ENCODE measurements at regions not wholly inside any gene's neighbourhood (a gene's known extent, or its start where the extent isn't known, plus 50 kb on each side); places are given as distances from the start of the nearest gene placed in this dataset.

DNA sequence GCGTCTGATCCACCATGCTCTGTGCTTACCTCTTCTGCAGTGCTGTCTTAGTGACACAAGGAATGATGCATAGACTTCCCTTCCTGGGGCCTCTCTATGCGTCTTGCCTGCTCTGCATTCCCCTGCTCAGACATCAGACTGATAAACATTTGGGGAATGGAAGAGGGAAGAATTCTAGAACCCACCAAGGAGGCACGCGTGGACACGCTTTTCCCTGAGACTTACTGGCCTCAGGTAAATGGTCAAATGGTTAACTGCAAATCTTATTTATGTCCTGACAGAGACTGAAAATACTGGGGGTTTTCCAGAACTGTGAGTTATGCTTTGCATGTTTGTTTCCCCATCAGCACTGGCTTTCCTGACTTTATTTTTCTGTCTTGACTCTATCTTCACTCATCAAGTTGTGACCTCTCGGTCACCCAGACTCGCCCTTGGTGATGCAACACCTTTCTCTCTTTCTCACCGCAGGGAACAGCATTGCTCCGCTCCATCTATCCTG is 285.9 kb upstream of the FZD8 start:
- no peaks in the 10 kb centered on the region for H3K79me2 ChIP-seq (ENCODE audit: insufficient read depth, low read length)
- H3K9me3 ChIP-seq (ENCODE audit: low read depth, low read length), result no peaks in the 10 kb centered on the region
- TF ChIP-seq, protein P1, sequence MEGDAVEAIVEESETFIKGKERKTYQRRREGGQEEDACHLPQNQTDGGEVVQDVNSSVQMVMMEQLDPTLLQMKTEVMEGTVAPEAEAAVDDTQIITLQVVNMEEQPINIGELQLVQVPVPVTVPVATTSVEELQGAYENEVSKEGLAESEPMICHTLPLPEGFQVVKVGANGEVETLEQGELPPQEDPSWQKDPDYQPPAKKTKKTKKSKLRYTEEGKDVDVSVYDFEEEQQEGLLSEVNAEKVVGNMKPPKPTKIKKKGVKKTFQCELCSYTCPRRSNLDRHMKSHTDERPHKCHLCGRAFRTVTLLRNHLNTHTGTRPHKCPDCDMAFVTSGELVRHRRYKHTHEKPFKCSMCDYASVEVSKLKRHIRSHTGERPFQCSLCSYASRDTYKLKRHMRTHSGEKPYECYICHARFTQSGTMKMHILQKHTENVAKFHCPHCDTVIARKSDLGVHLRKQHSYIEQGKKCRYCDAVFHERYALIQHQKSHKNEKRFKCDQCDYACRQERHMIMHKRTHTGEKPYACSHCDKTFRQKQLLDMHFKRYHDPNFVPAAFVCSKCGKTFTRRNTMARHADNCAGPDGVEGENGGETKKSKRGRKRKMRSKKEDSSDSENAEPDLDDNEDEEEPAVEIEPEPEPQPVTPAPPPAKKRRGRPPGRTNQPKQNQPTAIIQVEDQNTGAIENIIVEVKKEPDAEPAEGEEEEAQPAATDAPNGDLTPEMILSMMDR (IDR thresholded peaks at IDR 0.05; ENCODE audit: extremely low read depth, low read depth, low read length), result no peak
- no peak for DNase-seq (ENCODE audit: insufficient read length, low spot score, missing footprints)
- no peak overlapping the region for H3K4me3 ChIP-seq (ENCODE audit: insufficient read depth, low read length)
- no peak overlapping the region for H3K4me2 ChIP-seq (ENCODE audit: insufficient read depth, low read length)
- H3K27ac ChIP-seq (ENCODE audit: low read depth, low read length), result no peak overlapping the region
- no peak overlapping the region for H2AFZ ChIP-seq (ENCODE audit: low read length)
- H4K20me1 ChIP-seq (ENCODE audit: insufficient read depth, low read length), result no peaks in the 10 kb centered on the region
- no peaks in the 10 kb centered on the region for H3K4me1 ChIP-seq (ENCODE audit: insufficient read depth, low read length)
- no peaks in the 10 kb centered on the region for H3K36me3 ChIP-seq (ENCODE audit: insufficient read depth, low read length)
- H3K27me3 ChIP-seq (ENCODE audit: insufficient read depth, low read length), result no peaks in the 10 kb centered on the region

DNA sequence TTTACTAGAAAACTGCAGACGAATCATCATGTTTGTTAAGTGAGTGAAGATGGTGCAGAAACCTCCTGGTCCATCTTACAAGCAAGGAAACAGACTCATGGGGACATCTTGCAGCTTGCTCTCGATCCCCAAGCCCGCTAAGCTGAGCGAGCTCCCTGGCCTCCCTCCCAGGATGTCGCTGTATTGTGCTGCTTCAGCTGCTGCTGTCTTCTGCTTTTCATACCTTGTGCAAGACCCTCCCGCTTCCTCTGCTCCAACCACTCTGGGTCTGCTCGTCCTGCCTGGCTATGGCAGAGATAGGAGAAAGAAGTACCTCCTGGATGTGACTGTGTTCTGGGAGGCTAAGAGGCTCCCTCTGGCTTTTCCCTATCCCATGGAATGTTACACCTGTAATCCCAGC is 285.2 kb upstream of the FZD8 start:
- Histone ChIP-seq H3K4me2 (ENCODE audit: insufficient read depth, low read length) (no peak overlapping the region), H3K79me2 (ENCODE audit: insufficient read depth, low read length) (no peaks in the 10 kb centered on the region), H3K27me3 (ENCODE audit: insufficient read depth, low read length) (no peaks in the 10 kb centered on the region), H3K27ac (ENCODE audit: low read depth, low read length) (no peak overlapping the region), H2AFZ (ENCODE audit: low read length) (no peak overlapping the region), H4K20me1 (ENCODE audit: insufficient read depth, low read length) (no peaks in the 10 kb centered on the region), H3K9me3 (ENCODE audit: low read depth, low read length) (no peaks in the 10 kb centered on the region), H3K36me3 (ENCODE audit: insufficient read depth, low read length) (no peaks in the 10 kb centered on the region), H3K4me3 (ENCODE audit: insufficient read depth, low read length) (no peak overlapping the region), H3K4me1 (ENCODE audit: insufficient read depth, low read length) (no peaks in the 10 kb centered on the region)
- TF ChIP-seq, protein P1 (IDR thresholded peaks at IDR 0.05; ENCODE audit: extremely low read depth, low read depth, low read length), result no peak
- no peak for DNase-seq (ENCODE audit: insufficient read length, low spot score, missing footprints)

DNA sequence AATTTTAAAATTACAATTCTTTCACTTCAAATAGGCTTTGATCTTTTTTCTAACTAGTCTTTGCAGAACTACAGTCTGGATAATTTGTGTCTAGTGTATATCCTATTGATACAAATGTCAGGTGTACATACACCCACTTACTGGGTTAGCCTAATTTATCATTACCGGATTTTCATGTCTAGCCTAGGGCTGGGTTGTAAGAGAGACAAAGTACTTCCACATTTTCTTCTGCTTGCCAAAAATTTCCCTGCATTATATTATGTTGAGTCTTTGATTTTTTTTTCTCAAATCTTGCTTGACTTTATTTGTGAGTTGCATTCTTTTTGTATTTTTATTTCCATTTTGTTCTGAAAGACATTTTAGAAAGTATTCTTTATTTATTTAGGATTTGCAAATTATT is 284.8 kb upstream of the FZD8 start:
- no peaks in the 10 kb centered on the region for H3K4me1 ChIP-seq (ENCODE audit: insufficient read depth, low read length)
- DNase-seq (ENCODE audit: insufficient read length, low spot score, missing footprints), result no peak
- no peaks in the 10 kb centered on the region for H3K79me2 ChIP-seq (ENCODE audit: insufficient read depth, low read length)
- H4K20me1 ChIP-seq (ENCODE audit: insufficient read depth, low read length), result no peaks in the 10 kb centered on the region
- H3K4me2 ChIP-seq (ENCODE audit: insufficient read depth, low read length), result no peak overlapping the region
- H3K36me3 ChIP-seq (ENCODE audit: insufficient read depth, low read length), result no peaks in the 10 kb centered on the region
- no peaks in the 10 kb centered on the region for H3K9me3 ChIP-seq (ENCODE audit: low read depth, low read length)
- no peak overlapping the region for H3K27ac ChIP-seq (ENCODE audit: low read depth, low read length)
- TF ChIP-seq, protein P1 (IDR thresholded peaks at IDR 0.05; ENCODE audit: extremely low read depth, low read depth, low read length), result no peak
- no peak overlapping the region for H2AFZ ChIP-seq (ENCODE audit: low read length)
- H3K27me3 ChIP-seq (ENCODE audit: insufficient read depth, low read length), result no peaks in the 10 kb centered on the region
- H3K4me3 ChIP-seq (ENCODE audit: insufficient read depth, low read length), result no peak overlapping the region

DNA sequence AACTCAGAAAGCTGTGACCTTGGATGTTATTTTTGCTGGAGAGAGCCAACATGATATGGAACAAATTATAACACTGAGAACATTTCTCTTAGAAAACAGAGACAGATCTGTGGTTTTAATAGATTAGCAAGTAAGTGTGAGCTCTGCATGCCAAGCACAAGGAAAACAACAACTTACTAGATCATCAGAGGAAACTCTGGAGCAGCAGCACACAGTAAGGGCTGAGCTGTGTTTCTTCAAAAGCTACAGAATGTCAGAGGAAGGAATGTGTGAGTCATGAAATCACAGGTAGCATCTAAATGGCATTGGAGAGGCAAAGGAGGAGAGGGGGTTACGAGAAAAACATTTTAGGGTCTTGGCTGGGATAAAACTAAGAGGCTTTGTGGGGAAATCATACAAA is 283.4 kb upstream of the FZD8 start:
- H2AFZ ChIP-seq (ENCODE audit: low read length), result no peak overlapping the region
- H3K36me3 ChIP-seq (ENCODE audit: insufficient read depth, low read length), result no peaks in the 10 kb centered on the region
- no peak overlapping the region for H3K4me2 ChIP-seq (ENCODE audit: insufficient read depth, low read length)
- TF ChIP-seq, protein P1 (IDR thresholded peaks at IDR 0.05; ENCODE audit: extremely low read depth, low read depth, low read length), result no peak
- no peak overlapping the region for H3K4me3 ChIP-seq (ENCODE audit: insufficient read depth, low read length)
- H3K27me3 ChIP-seq (ENCODE audit: insufficient read depth, low read length), result no peaks in the 10 kb centered on the region
- no peak overlapping the region for H3K27ac ChIP-seq (ENCODE audit: low read depth, low read length)
- H4K20me1 ChIP-seq (ENCODE audit: insufficient read depth, low read length), result no peaks in the 10 kb centered on the region
- no peak for DNase-seq (ENCODE audit: insufficient read length, low spot score, missing footprints)
- H3K4me1 ChIP-seq (ENCODE audit: insufficient read depth, low read length), result no peaks in the 10 kb centered on the region
- H3K9me3 ChIP-seq (ENCODE audit: low read depth, low read length), result no peaks in the 10 kb centered on the region
- no peaks in the 10 kb centered on the region for H3K79me2 ChIP-seq (ENCODE audit: insufficient read depth, low read length)

All from osteoblast (primary cell).